ENCODE measurements at regions not wholly inside any gene's neighbourhood (a gene's known extent, or its start where the extent isn't known, plus 50 kb on each side); places are given as distances from the start of the nearest gene placed in this dataset.
"Not testable (repeated sequence)": the region's sequence is repeated elsewhere in the genome, so short reads cannot be mapped to it uniquely, and the experiment has no call there.

- Histone ChIP-seq H3K9me3 (ENCODE audit: control extremely low read depth in 1 of 3, control insufficient read depth in 2 of 3, insufficient read depth in 1 of 3, low read length in 2 of 3) (peaks cover 0 to 7% (median 0%) of the 10 kb centered on the region in 3 donors), H3K4me2 (replicated peaks; ENCODE audit: low read depth, low read length, poor library complexity, severe bottlenecking) (no peak overlapping the region), H2AFZ (ENCODE audit: insufficient read depth, low read depth, low read length, poor library complexity, severe bottlenecking) (no peak overlapping the region), H3K4me1 (ENCODE audit: control insufficient read depth in 2 of 2, insufficient read depth in 2 of 2, low read length in 2 of 2) (no peaks in the 10 kb centered on the region), H3K79me2 (ENCODE audit: control insufficient read depth, insufficient read depth, low read length) (no peaks in the 10 kb centered on the region), H3K27me3 (replicated peaks in 1 of 4; ENCODE audit: control extremely low read depth in 1 of 4, control insufficient read depth in 3 of 4, insufficient read depth in 4 of 4, low read length in 3 of 4) (no peaks in the 10 kb centered on the region), H4K20me1 (ENCODE audit: control insufficient read depth, insufficient read depth, low read length, poor library complexity, severe bottlenecking) (no peaks in the 10 kb centered on the region), H3K4me3 (ENCODE audit: control extremely low read depth in 1 of 5, extremely low read depth in 1 of 5, insufficient read depth in 1 of 5, low read depth in 2 of 5, low read length in 4 of 5) (no peak overlapping the region), H3K36me3 (replicated peaks in 1 of 2; ENCODE audit: control extremely low read depth in 1 of 2, control insufficient read depth in 1 of 2, extremely low read depth in 1 of 2, insufficient read depth in 2 of 2, low read length in 1 of 2) (no peaks in the 10 kb centered on the region), H3K9ac (ENCODE audit: low read length) (no peak overlapping the region), H3K27ac (ENCODE audit: low read length in 2 of 2) (no peak overlapping the region)
- intact Hi-C loops (cut with micrococcal nuclease), result no loop called here
- 98% methylated on average over 18 of the region's 20 CpGs for WGBS (ENCODE audit: insufficient coverage)
- POLR2A ChIA-PET, result no interaction called here
- peaks cover 4% of the 10 kb centered on the region for H3K9me3 Mint-ChIP-seq (ENCODE audit: insufficient read depth)
- DNase-seq, result no peak
- no peak overlapping the region for H3K27ac Mint-ChIP-seq
- CTCF ChIA-PET, result no interaction called here
- ATAC-seq (ENCODE audit: low read depth), result no peak
- TF ChIP-seq CTCF (IDR thresholded peaks at IDR 0.05), result no peak
- TF ChIP-seq EZH2 (IDR thresholded peaks at IDR 0.05; ENCODE audit: borderline replicate concordance, insufficient read depth, low read depth, low read length, poor library complexity, severe bottlenecking), result no peak
- H3K27me3 Mint-ChIP-seq, result no peaks in the 10 kb centered on the region
- no peaks in the 10 kb centered on the region for H3K4me1 Mint-ChIP-seq
- no peak overlapping the region for H3K4me3 Mint-ChIP-seq
These were observed 331.5 kb upstream of the CNTNAP2 start for GRCh38 chr7:145784809-145785780.

GRCh38 chr7:145781388-145781787 is 335.2 kb upstream of the CNTNAP2 start:
- CTCF ChIA-PET; H3K4me3 Mint-ChIP-seq; H3K4me1 Mint-ChIP-seq; H3K9me3 ChIP-seq (ENCODE audit: control extremely low read depth in 1 of 3, control insufficient read depth in 2 of 3, insufficient read depth in 1 of 3, low read length in 2 of 3); H3K4me3 ChIP-seq (ENCODE audit: control extremely low read depth in 1 of 5, extremely low read depth in 1 of 5, insufficient read depth in 1 of 5, low read depth in 2 of 5, low read length in 4 of 5); H4K20me1 ChIP-seq (ENCODE audit: control insufficient read depth, insufficient read depth, low read length, poor library complexity, severe bottlenecking); H3K27me3 ChIP-seq (replicated peaks in 1 of 4; ENCODE audit: control extremely low read depth in 1 of 4, control insufficient read depth in 3 of 4, insufficient read depth in 4 of 4, low read length in 3 of 4); H2AFZ ChIP-seq (ENCODE audit: insufficient read depth, low read depth, low read length, poor library complexity, severe bottlenecking); ATAC-seq (ENCODE audit: low read depth); H3K9ac ChIP-seq (ENCODE audit: low read length); H3K4me2 ChIP-seq (replicated peaks; ENCODE audit: low read depth, low read length, poor library complexity, severe bottlenecking); H3K27me3 Mint-ChIP-seq; DNase-seq; intact Hi-C loops (cut with micrococcal nuclease); H3K4me1 ChIP-seq (ENCODE audit: control insufficient read depth in 2 of 2, insufficient read depth in 2 of 2, low read length in 2 of 2); H3K27ac ChIP-seq (ENCODE audit: low read length in 2 of 2); H3K36me3 ChIP-seq (replicated peaks in 1 of 2; ENCODE audit: control extremely low read depth in 1 of 2, control insufficient read depth in 1 of 2, extremely low read depth in 1 of 2, insufficient read depth in 2 of 2, low read length in 1 of 2); H3K27ac Mint-ChIP-seq; POLR2A ChIA-PET; H3K79me2 ChIP-seq (ENCODE audit: control insufficient read depth, insufficient read depth, low read length); H3K9me3 Mint-ChIP-seq (ENCODE audit: insufficient read depth): not testable (repeated sequence)
- no CpG with 5 or more reads among the region's 2 CpGs for WGBS (ENCODE audit: insufficient coverage)
